Heart left ventricle (tissue), 13 donors: ENCODE measurements at regions not wholly inside any gene's neighbourhood (a gene's known extent, or its start where the extent isn't known, plus 50 kb on each side); places are given as distances from the start of the nearest gene placed in this dataset.

Experiments
- CTCF ChIP-seq, 12 donors: fragments of 200-600 bp; sonication (generic) in 4 of 12; IDR thresholded peaks; one replicate each; pipeline versions ENCODE4 v1.5.0 to v1.8.0; 2018 to 2022; ENCODE audit warnings: antibody characterized with exemption in 12 of 12, mild to moderate bottlenecking in 5 of 12
- POLR2A ChIP-seq, 2 donors: fragments of 450-650 bp; IDR thresholded peaks; one replicate each; pipeline ENCODE4 v1.6.1; 2017; ENCODE audit warnings: antibody characterized with exemption in 2 of 2, mild to moderate bottlenecking in 2 of 2, moderate library complexity in 2 of 2
- donor health status: ischemic (EF 13 %, LVEDD 7.1; RV severe dilation, severe dysfunction).
- donor health status: DM: no; HTN: yes; CAD: no.
- donor health status: DM: no; HTN: no; CAD: no.
- donor health status: ischemic (EF 25% LVEDD 6.9; RV normal size, moderate dysfunction).
- donor health status: ischemic (EF 25% LVEDD 5.7; RV mildly dilated, moderate dysfunction).
- donor health status: ischemic (EF 35%, LVEDD 5.7; RV mildly dilated, moderate dysfunction).
- donor health status: nonischemic (EF 11% LVEDD 7.7; RV severe dilation, severe dysfunction).
- donor health status: DM: yes; HTN: yes; CAD: no.
- donor health status: PGD.
- donor health status: ischemic (EF 29% LVEDD 5.4; RV normal size, mild dysfunction).
- donor health status: nonischemic (EF 23%, LVEDD 6.1; RV moderate dilation, normal function).

GRCh38 chr5:162916368-162916767 lies 521.0 kb upstream of the CCNG1 start:
- TF ChIP-seq CTCF (IDR thresholded peaks at IDR 0.05) (no peak), POLR2A (IDR thresholded peaks at IDR 0.05) (no peak)
